ENCODE measurements at regions not wholly inside any gene's neighbourhood (a gene's known extent, or its start where the extent isn't known, plus 50 kb on each side); places are given as distances from the start of the nearest gene placed in this dataset.

DNA sequence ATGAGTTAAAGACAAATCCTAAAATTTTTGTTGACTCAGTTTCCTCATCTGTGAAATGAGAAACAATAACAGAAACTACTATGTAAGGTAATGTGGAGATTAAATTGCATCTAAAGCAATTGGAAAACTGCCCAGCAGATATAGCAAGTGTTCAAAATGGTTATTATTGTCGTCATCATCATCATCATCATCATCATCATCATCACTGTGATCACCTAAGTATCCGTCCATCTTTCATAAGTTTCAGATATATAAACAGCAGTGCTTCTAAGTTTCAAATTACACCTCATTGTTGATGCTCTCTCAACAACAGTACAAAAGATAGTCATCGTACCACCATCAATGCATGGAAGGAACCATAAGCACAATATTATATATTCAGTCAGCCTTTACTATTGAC is 379.9 kb downstream of the PDGFC start:
- Histone ChIP-seq H3K27ac (no peak overlapping the region), H3K9me2 (ENCODE audit: insufficient read depth) (no peaks in the 10 kb centered on the region), H3K4me3 (no peak overlapping the region), H3K4me2 (no peak overlapping the region), H3K36me3 (ENCODE audit: low read depth) (no peaks in the 10 kb centered on the region), H3K4me1 (replicated peaks; ENCODE audit: insufficient read depth) (no peaks in the 10 kb centered on the region), H3K79me2 (ENCODE audit: low read depth) (no peaks in the 10 kb centered on the region), H4K20me1 (ENCODE audit: insufficient read depth) (no peaks in the 10 kb centered on the region), H3K27me3 (ENCODE audit: insufficient read depth, low read depth) (no peaks in the 10 kb centered on the region), H3F3A (ENCODE audit: insufficient read depth, low read depth) (no peaks in the 10 kb centered on the region), H2AFZ (no peak overlapping the region), H3K9me3 (ENCODE audit: insufficient read depth, low read depth) (no peaks in the 10 kb centered on the region)
- intact Hi-C loops (cut with micrococcal nuclease; ENCODE audit: unreplicated experiment) = loop anchor here (10.0 kb wide), 1 partner anchor 453 kb away; no protein-coding TSS in a partner anchor
- TF ChIP-seq CTCF (conservative IDR thresholded peaks at IDR 0.05) = no peak
- no peak for TF ChIP-seq EZH2 (IDR thresholded peaks at IDR 0.05; ENCODE audit: low read depth)
- CTCF ChIA-PET = no interaction called here
- DNase-seq = no peak
- no TSS peak for BruUV-seq (replicated peaks)
- POLR2A ChIA-PET (ENCODE audit: unreplicated experiment) = no interaction called here

GRCh38 chr4:156584100-156584499 is 387.5 kb downstream of the PDGFC start:
- ChIA-PET CTCF (interaction anchor here (0.6 kb wide), 1 partner anchor 383 kb away, joined by 7 read pairs; no protein-coding TSS in a partner anchor), POLR2A (ENCODE audit: unreplicated experiment) (no interaction called here)
- H3K9me3 ChIP-seq (ENCODE audit: insufficient read depth, low read depth) = no peaks in the 10 kb centered on the region
- no peaks in the 10 kb centered on the region for H3K36me3 ChIP-seq (ENCODE audit: low read depth)
- H3K4me1 ChIP-seq (replicated peaks; ENCODE audit: insufficient read depth) = peaks cover 10% of the 10 kb centered on the region
- H3K79me2 ChIP-seq (ENCODE audit: low read depth) = no peaks in the 10 kb centered on the region
- peak; percentile 8 to 67 for DNase-seq
- H3K9me2 ChIP-seq (ENCODE audit: insufficient read depth) = no peaks in the 10 kb centered on the region
- H3K4me3 ChIP-seq = no peak overlapping the region
- no peaks in the 10 kb centered on the region for H4K20me1 ChIP-seq (ENCODE audit: insufficient read depth)
- peak overlapping the region; percentile 29 for H3K27ac ChIP-seq
- no peak overlapping the region for H2AFZ ChIP-seq
- no peaks in the 10 kb centered on the region for H3F3A ChIP-seq (ENCODE audit: insufficient read depth, low read depth)
- H3K4me2 ChIP-seq = peak overlapping the region; percentile 43
- no peak for TF ChIP-seq CTCF (conservative IDR thresholded peaks at IDR 0.05)
- TF ChIP-seq EZH2 (IDR thresholded peaks at IDR 0.05; ENCODE audit: low read depth) = no peak
- intact Hi-C loops (cut with micrococcal nuclease; ENCODE audit: unreplicated experiment) = loop anchor here (5.0 kb wide), 3 partner anchors 47 to 543 kb away; no protein-coding TSS in a partner anchor
- no peaks in the 10 kb centered on the region for H3K27me3 ChIP-seq (ENCODE audit: insufficient read depth, low read depth)
- BruUV-seq (replicated peaks) = no TSS peak

- no TSS peak for BruUV-seq (replicated peaks)
- no peak overlapping the region for H3K27ac ChIP-seq
- H3K79me2 ChIP-seq (ENCODE audit: low read depth) = no peaks in the 10 kb centered on the region
- POLR2A ChIA-PET (ENCODE audit: unreplicated experiment) = interaction anchor here (0.6 kb wide), 1 partner anchor 36 kb away, joined by 3 read pairs; no protein-coding TSS in a partner anchor
- H4K20me1 ChIP-seq (ENCODE audit: insufficient read depth) = no peaks in the 10 kb centered on the region
- peaks cover 10% of the 10 kb centered on the region for H3K4me1 ChIP-seq (replicated peaks; ENCODE audit: insufficient read depth)
- H3K36me3 ChIP-seq (ENCODE audit: low read depth) = no peaks in the 10 kb centered on the region
- no peaks in the 10 kb centered on the region for H3K27me3 ChIP-seq (ENCODE audit: insufficient read depth, low read depth)
- TF ChIP-seq CTCF (conservative IDR thresholded peaks at IDR 0.05) = no peak
- no peak overlapping the region for H3K4me3 ChIP-seq
- no peak overlapping the region for H3K4me2 ChIP-seq
- H3K9me3 ChIP-seq (ENCODE audit: insufficient read depth, low read depth) = no peaks in the 10 kb centered on the region
- no peaks in the 10 kb centered on the region for H3K9me2 ChIP-seq (ENCODE audit: insufficient read depth)
- CTCF ChIA-PET = no interaction called here
- DNase-seq = peak in 1 of 2 experiments; percentile 19
- no peaks in the 10 kb centered on the region for H3F3A ChIP-seq (ENCODE audit: insufficient read depth, low read depth)
- intact Hi-C loops (cut with micrococcal nuclease; ENCODE audit: unreplicated experiment) = loop anchor here (5.0 kb wide), 3 partner anchors 46 to 544 kb away; no protein-coding TSS in a partner anchor
- no peak overlapping the region for H2AFZ ChIP-seq
Measured at GRCh38 chr4:156583265-156583664, 388.3 kb downstream of the PDGFC start.
